GM19397 (cell line): ENCODE measurements at regions not wholly inside any gene's neighbourhood (a gene's known extent, or its start where the extent isn't known, plus 50 kb on each side); places are given as distances from the start of the nearest gene placed in this dataset.
"Not testable (repeated sequence)": the region's sequence is repeated elsewhere in the genome, so short reads cannot be mapped to it uniquely, and the experiment has no call there.

Source experiments
- ATAC-seq: cut with Tn5 transposase; IDR thresholded peaks from one replicate; pipeline ENCODE4 v1.9.1; 2021; ENCODE audit warnings: mild to moderate bottlenecking, moderate library complexity; ENCODE audit not compliant: unreplicated experiment

GRCh38 chr2:65762068-65762467 lies 329.7 kb upstream of the SPRED2 start:
- ATAC-seq = no peak

GRCh38 chr2:65754219-65754618 lies 321.8 kb upstream of the SPRED2 start:
- no peak for ATAC-seq

DNA sequence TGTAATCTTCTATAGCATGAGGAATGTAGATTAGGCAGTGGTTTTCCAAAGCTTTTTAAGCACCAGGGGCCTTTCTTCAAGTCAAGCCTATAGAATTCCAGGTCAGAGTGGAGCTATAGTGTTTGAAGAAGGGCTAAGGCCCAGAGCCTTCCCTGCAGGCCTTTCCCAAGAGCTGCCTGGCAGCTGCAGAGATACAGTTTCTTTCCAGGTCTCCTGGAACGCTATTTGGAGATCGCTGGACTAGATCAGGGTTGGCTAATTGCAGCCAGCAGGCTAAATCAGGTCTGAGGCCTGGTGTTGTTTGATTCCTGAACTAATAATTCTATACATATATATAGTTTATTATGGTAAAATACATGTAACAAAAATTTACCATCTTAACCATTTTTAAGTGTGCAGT lies 319.0 kb upstream of the SPRED2 start:
- no peak for ATAC-seq

DNA sequence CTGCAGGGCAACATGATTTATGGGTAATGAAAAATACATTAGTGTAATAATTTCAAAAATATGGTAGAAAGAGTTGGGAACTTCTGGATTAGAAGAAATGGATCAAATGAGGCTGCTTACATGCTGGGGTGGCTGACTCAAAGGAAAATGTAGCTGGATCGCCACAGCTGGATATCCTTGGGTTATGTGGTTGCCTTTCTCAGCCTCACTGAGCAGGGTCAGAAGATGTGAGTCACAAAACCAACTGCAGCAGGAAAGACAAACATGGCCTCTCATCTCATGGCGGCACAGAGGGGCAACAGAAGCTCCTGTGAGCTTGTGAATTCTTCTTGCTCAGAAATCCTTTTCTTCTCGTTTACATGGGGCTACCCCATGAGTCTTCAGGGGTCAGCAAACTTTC lies 317.1 kb upstream of the SPRED2 start:
- no peak for ATAC-seq

GRCh38 chr2:65747875-65748274 lies 315.5 kb upstream of the SPRED2 start:
- ATAC-seq = not testable (repeated sequence)

GRCh38 chr2:65746931-65747675 lies 314.7 kb upstream of the SPRED2 start:
- no peak for ATAC-seq

GRCh38 chr2:65744477-65745200 lies 312.2 kb upstream of the SPRED2 start:
- no peak for ATAC-seq

DNA sequence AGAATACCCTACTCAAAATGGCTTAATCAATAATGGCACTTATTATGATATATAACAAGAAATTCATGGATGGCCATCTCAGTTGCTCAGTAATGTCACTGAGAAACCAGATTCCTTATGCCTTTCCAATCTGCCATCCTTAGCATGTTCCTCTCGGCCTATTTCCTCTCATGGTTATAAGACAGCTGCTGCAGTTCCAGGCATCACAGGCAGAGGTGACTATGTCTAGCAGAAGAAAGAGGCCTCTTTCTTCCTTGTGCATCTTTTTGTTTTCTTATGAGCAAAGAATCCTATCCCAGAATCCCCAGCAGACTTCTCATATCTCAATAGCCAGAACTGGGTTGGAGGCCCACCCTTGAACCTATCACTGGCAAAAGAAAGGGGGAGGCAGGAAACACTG lies 310.6 kb upstream of the SPRED2 start:
- no peak for ATAC-seq

GRCh38 chr2:65739927-65740326 lies 307.5 kb upstream of the SPRED2 start:
- ATAC-seq = no peak

DNA sequence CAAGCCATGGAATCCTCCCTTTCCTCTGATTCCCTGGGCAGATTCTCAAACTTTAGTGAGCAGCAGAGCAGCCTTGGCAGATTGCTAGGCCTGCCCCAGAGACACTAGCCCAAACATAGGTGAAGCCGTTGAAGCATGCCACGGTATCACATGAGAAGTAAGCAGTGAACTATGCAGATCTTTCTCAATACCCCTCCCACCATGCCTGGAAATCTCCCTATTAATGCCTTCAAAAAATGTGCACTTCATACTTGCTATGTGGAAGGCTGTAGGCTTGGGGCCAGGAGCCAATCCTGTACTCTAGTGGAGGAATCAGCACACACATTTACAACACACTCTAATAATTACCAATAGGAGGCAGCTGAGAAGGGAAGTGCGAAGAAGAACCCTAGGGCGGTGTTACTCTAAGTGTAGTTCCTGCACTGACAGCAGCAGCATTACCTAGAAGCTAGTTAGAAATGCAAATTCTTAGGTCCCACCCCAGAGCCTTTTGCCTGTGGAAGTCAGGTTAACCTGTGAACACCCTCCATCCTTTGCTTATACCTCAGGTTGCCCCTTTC lies 305.1 kb upstream of the SPRED2 start:
- ATAC-seq = no peak

GRCh38 chr2:65731476-65731875 lies 299.1 kb upstream of the SPRED2 start:
- ATAC-seq = no peak

- no peak for ATAC-seq
Measured at GRCh38 chr2:65730186-65730585, 297.8 kb upstream of the SPRED2 start.

DNA sequence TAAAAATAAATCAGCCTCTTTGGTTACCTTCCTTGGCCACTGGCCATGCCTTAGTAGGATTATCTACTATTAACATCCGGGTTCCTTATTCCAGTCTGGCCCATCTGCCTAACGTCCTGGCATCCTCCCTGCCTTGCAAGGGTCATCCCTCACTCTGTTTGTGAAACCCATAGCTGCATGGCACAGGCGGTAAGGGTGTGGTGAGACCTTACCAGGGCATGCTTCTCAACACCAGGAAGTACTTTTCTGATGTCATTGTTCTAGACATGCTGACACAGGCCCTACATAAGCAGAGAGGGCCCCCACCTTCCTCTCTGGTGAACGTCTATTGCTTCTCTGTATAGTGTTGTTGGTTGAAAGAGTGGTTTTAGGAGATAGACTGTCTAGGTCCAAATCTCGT lies 296.8 kb upstream of the SPRED2 start:
- no peak for ATAC-seq

- ATAC-seq = no peak
Measured at GRCh38 chr2:65728477-65729180, 296.2 kb upstream of the SPRED2 start.

GRCh38 chr2:65727816-65728215 lies 295.4 kb upstream of the SPRED2 start:
- ATAC-seq = no peak

DNA sequence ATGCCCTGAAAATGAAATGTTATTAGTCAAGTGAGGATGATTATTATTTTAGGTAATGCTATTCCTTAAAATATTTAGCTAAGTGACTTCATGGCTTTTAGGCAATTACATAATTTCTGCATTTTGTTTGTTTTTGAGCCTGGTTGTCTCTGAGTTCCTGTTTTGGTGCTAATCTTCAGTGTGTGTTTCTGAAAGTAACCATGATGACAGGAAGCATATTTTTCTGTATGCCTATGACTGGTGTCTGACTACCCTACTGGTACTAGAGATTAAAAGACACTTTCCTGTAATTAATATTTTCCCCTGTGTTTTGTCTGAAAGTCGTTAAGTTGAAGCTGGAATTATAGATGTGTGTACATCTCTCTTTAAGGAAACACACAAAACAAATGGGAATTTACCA lies 295.0 kb upstream of the SPRED2 start:
- no peak for ATAC-seq

- ATAC-seq = no peak
Measured at GRCh38 chr2:65724752-65725151, 292.4 kb upstream of the SPRED2 start.

GRCh38 chr2:65724336-65724735 lies 291.9 kb upstream of the SPRED2 start:
- no peak for ATAC-seq

DNA sequence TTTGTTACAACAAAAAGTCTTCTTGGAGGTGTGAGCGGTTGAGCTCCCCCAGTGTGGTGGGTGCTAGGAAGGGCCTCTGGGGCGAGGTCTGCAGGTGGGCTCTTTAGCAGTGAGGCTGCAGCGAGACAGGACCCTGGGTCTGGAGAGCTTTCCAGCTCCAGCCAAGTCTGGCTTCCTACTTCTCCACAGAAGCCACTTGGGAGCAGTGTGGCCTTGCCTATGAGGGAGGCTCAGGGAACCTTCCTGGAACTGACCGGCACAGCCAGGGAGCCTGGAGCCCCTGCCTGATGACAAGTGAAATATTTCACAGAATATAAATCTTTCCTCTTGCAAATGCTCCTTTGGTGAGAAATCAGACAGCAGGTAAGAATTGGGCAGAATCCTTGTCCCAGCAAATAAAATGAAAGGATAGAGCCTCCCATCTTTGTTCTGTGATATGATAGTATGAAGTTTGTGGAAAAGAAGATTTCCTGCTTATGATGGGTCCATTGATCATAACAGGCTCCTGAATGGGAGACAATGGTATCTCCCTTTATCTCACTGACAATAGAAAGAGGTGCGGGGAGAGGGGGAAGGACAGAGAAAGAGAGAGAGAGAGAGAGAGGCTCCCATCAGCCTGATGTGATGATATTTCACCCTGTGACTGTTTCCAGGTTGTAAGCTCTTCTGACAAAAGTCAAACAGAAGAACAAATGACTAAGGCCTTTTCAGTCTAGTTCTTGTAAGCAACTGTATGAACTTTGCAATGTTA lies 289.8 kb upstream of the SPRED2 start:
- no peak for ATAC-seq

DNA sequence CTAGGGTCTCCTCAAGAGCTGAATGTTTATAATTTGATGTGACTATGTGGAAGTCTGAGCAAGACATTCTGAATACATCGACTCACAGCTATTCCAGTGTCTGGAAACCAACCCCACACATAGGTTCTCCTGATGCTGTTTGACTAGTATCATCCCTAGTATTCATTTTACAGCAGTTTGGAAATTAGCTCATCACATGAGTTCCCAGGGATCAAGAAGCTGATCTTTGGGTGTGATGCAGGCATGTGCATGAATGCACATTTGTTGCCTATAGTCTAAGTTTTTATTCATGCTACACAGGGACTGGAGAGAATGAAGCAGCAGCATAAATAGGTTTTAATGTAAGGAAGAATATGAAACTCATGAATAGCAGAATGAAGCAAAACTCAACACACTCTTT lies 284.3 kb upstream of the SPRED2 start:
- no peak for ATAC-seq

DNA sequence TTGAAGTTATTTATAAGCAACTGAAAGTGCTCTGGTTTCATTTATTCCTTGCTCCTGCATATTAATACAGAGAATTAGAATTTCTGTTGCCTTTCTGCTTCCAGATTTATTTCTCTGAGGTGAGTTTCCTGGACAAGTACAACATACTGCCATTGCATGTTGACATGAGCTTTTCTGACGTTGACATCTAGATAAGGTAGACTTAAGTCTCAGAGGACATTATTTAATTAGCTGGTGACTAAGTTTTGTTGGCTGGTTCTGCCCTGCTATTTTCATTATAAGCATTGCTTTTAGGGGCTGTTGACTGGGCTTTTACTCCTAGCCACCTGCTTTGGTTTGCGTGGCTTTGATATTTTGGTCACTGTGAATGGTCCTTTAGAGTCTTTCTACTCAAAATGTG lies 282.9 kb upstream of the SPRED2 start:
- no peak for ATAC-seq
